Astrocyte (in vitro differentiated cells and primary cell): ENCODE measurements at regions not wholly inside any gene's neighbourhood (a gene's known extent, or its start where the extent isn't known, plus 50 kb on each side); places are given as distances from the start of the nearest gene placed in this dataset.

Source experiments
- CTCF ChIP-seq: IDR thresholded peaks from 2 replicates; pipeline ENCODE4 v1.5.1; 2011; ENCODE audit warnings: low read depth, mild to moderate bottlenecking, inconsistent platforms, low read length, moderate library complexity; ENCODE audit not compliant: insufficient read depth
- EZH2 ChIP-seq: IDR thresholded peaks from 2 replicates; pipeline ENCODE4 v1.6.1; 2012; ENCODE audit warnings: mild to moderate bottlenecking, low read length, inconsistent platforms; ENCODE audit not compliant: insufficient read depth

GRCh38 chr9:33638391-33638915 is 114.4 kb downstream of the ANKRD18B start:
- TF ChIP-seq CTCF, result no peak
- no peak for TF ChIP-seq EZH2
